ENCODE measurements at regions not wholly inside any gene's neighbourhood (a gene's known extent, or its start where the extent isn't known, plus 50 kb on each side); places are given as distances from the start of the nearest gene placed in this dataset.

- TF ChIP-seq POLR2A (IDR thresholded peaks at IDR 0.05; ENCODE audit: low read depth, low read length) (no peak), POLR2AphosphoS5 (IDR thresholded peaks at IDR 0.05; ENCODE audit: low read depth, low read length) (no peak), TAF1 (IDR thresholded peaks at IDR 0.05; ENCODE audit: low read depth, low read length) (no peak), SPI1 (IDR thresholded peaks at IDR 0.05; ENCODE audit: low read depth, low read length) (no peak)
These were observed 215.1 kb upstream of the RFX3 start for GRCh38 chr9:3740690-3741419.

Data from GM12891 (cell line).